Right lobe of liver (tissue), 6 donors: ENCODE measurements at regions not wholly inside any gene's neighbourhood (a gene's known extent, or its start where the extent isn't known, plus 50 kb on each side); places are given as distances from the start of the nearest gene placed in this dataset.

Source experiments
- ATAC-seq, 4 donors: fragments of 200-7000 bp; cut with Tn5 transposase; one replicate each; pipeline ENCODE4 v1.9.1; 2020; ENCODE audit warnings: mild to moderate bottlenecking in 4 of 4, moderate library complexity in 4 of 4
- DNase-seq, 3 donors: peaks; one replicate each; pipeline ENCODE4 v3.0.0-alpha.2; 2020
- H3K27ac ChIP-seq, 3 donors: fragments of 200-600 bp; one replicate each; pipeline ENCODE4 v1.8.0; 2022
- H3K27me3 ChIP-seq, 2 donors: fragments of 200-600 bp; one replicate each; pipeline ENCODE4 v1.8.0; 2022
- H3K36me3 ChIP-seq, 4 donors: fragments of 200-600 bp; sonication (generic) in 1 of 4; one replicate each; pipeline versions ENCODE4 v1.5.1 to v1.8.0; 2017 to 2022; ENCODE audit warnings: control low read depth in 1 of 4
- H3K4me1 ChIP-seq, 4 donors: fragments of 200-600 bp; sonication (generic) in 1 of 4; one replicate each; pipeline versions ENCODE4 v1.5.1 to v1.8.0; 2017 to 2022; ENCODE audit warnings: control low read depth in 1 of 4
- H3K4me3 ChIP-seq, 3 donors: fragments of 200-600 bp; one replicate each; pipeline ENCODE4 v1.8.0; 2022
- H3K9me3 ChIP-seq, 4 donors: fragments of 200-600 bp; sonication (generic) in 1 of 4; one replicate each; pipeline versions ENCODE4 v1.5.1 to v1.8.0; 2017 to 2022; ENCODE audit warnings: control low read depth in 1 of 4
- CTCF ChIP-seq, 4 donors: fragments of 200-600 bp in 3 of 4; fragments of 450-650 bp in 1 of 4; IDR thresholded peaks; one replicate each; pipeline versions ENCODE4 v1.5.1 to v1.8.0; 2016 to 2022; ENCODE audit warnings: antibody characterized with exemption in 4 of 4, mild to moderate bottlenecking in 2 of 4
- POLR2A ChIP-seq: fragments of 450-650 bp; IDR thresholded peaks from one replicate; pipeline ENCODE4 v1.6.1; 2017; ENCODE audit warnings: antibody characterized with exemption, mild to moderate bottlenecking
- WGBS: methylation state at CpG from one replicate; pipeline ENCODE4 v1.1.6; 2018; ENCODE audit warnings: low coverage, low lambda C conversion rate; ENCODE audit not compliant: insufficient coverage; ENCODE audit errors: missing lambda C conversion rate; 5-methylcytosine and 5-hydroxymethylcytosine counted together
- intact Hi-C, 2 donors: fragments of 100-400 bp; cut with DNase I; formaldehyde crosslinking; loops; one replicate each; pipeline versions ENCODE4 v1.11.2 to v1.14.1; 2022
- donor health status: DM: no; HTN: yes; CAD: no.
- donor health status: DM: no; HTN: no; CAD: no.
- donor health status: DM: no; HTN: no; CAD: no.
- donor health status: DM: no; HTN: yes; CAD: no.
- donor health status: DM: no; HTN: yes; CAD: no.

GRCh38 chr11:21704539-21704938 is 488.3 kb upstream of the ANO5 start:
- ATAC-seq (no peak), DNase-seq (no peak)
- Histone ChIP-seq H3K36me3 (no peaks in the 10 kb centered on the region), H3K9me3 (no peaks in the 10 kb centered on the region), H3K4me3 (no peak overlapping the region), H3K27ac (no peak overlapping the region), H3K27me3 (no peaks in the 10 kb centered on the region), H3K4me1 (peaks cover 0 to 12% (median 0%) of the 10 kb centered on the region in 4 donors)
- WGBS = 38% methylated on average over 2 of the region's 2 CpGs
- no peak for TF ChIP-seq CTCF (IDR thresholded peaks at IDR 0.05)
- no peak for TF ChIP-seq POLR2A
- intact Hi-C loops = no loop called here

- TF ChIP-seq CTCF (IDR thresholded peaks at IDR 0.05) = no peak
- no peak for TF ChIP-seq POLR2A
- Histone ChIP-seq H3K27ac (peak overlapping the region in 1 of 3 donors; percentile 31), H3K9me3 (no peaks in the 10 kb centered on the region), H3K4me3 (peak overlapping the region in 1 of 3 donors; percentile 17), H3K27me3 (no peaks in the 10 kb centered on the region), H3K4me1 (peaks cover 0 to 12% (median 0%) of the 10 kb centered on the region in 4 donors), H3K36me3 (no peaks in the 10 kb centered on the region)
- no peak for DNase-seq
- intact Hi-C loops = no loop called here
- ATAC-seq = peak; percentile 57 to 93 (median 78)
- 19% methylated on average over 2 of the region's 2 CpGs for WGBS
Measured at GRCh38 chr11:21707116-21707739, 485.7 kb upstream of the ANO5 start.

- H3K27me3 ChIP-seq = no peaks in the 10 kb centered on the region
- DNase-seq (no peak), ATAC-seq (no peak)
- no peaks in the 10 kb centered on the region for H3K36me3 ChIP-seq
- intact Hi-C loops = no loop called here
- TF ChIP-seq POLR2A (no peak), CTCF (IDR thresholded peaks at IDR 0.05) (no peak)
- 57% methylated on average over 1 of the region's 1 CpG for WGBS
- peaks cover 0 to 12% (median 0%) of the 10 kb centered on the region in 4 donors for H3K4me1 ChIP-seq
- H3K27ac ChIP-seq = no peak overlapping the region
- H3K9me3 ChIP-seq = no peaks in the 10 kb centered on the region
- H3K4me3 ChIP-seq = no peak overlapping the region
Measured at GRCh38 chr11:21710809-21711208, 482.1 kb upstream of the ANO5 start.

- Histone ChIP-seq H3K4me1 (peaks cover 0 to 12% (median 0%) of the 10 kb centered on the region in 4 donors), H3K27ac (no peak overlapping the region), H3K9me3 (no peaks in the 10 kb centered on the region), H3K36me3 (no peaks in the 10 kb centered on the region), H3K27me3 (no peaks in the 10 kb centered on the region), H3K4me3 (no peak overlapping the region)
- TF ChIP-seq CTCF (IDR thresholded peaks at IDR 0.05) = no peak
- intact Hi-C loops = no loop called here
- DNase-seq (no peak), ATAC-seq (no peak)
- WGBS = 81% methylated on average over 2 of the region's 2 CpGs
Measured at GRCh38 chr11:21711341-21711740, 481.5 kb upstream of the ANO5 start.

GRCh38 chr11:21723678-21724077 is 469.2 kb upstream of the ANO5 start:
- TF ChIP-seq CTCF (IDR thresholded peaks at IDR 0.05) (no peak), POLR2A (no peak)
- H3K4me3 ChIP-seq = no peak overlapping the region
- no peaks in the 10 kb centered on the region for H3K4me1 ChIP-seq
- no peaks in the 10 kb centered on the region for H3K36me3 ChIP-seq
- no peaks in the 10 kb centered on the region for H3K9me3 ChIP-seq
- no peaks in the 10 kb centered on the region for H3K27me3 ChIP-seq
- no peak overlapping the region for H3K27ac ChIP-seq
- ATAC-seq = no peak
- DNase-seq = no peak
- intact Hi-C loops = no loop called here
